ENCODE measurements at regions not wholly inside any gene's neighbourhood (a gene's known extent, or its start where the extent isn't known, plus 50 kb on each side); places are given as distances from the start of the nearest gene placed in this dataset.
"Not testable (repeated sequence)": the region's sequence is repeated elsewhere in the genome, so short reads cannot be mapped to it uniquely, and the experiment has no call there.

- DNase-seq (ENCODE audit: low spot score): no peak
- H3K27me3 ChIP-seq (ENCODE audit: control insufficient read depth in 4 of 4, insufficient read depth in 4 of 4, low read length in 3 of 4): no peaks in the 10 kb centered on the region
- 84% methylated on average over 5 of the region's 5 CpGs for WGBS
- H3K27ac ChIP-seq (ENCODE audit: low read depth in 1 of 2, low read length in 2 of 2): no peak overlapping the region
- H3K9ac ChIP-seq (ENCODE audit: low read depth in 1 of 2, low read length in 2 of 2): no peak overlapping the region
- no peaks in the 10 kb centered on the region for H3K4me1 ChIP-seq (ENCODE audit: control insufficient read depth in 4 of 4, insufficient read depth in 4 of 4, low read length in 3 of 4)
- no peaks in the 10 kb centered on the region for H3K9me3 ChIP-seq (ENCODE audit: control insufficient read depth in 4 of 4, low read length in 3 of 4)
- TF ChIP-seq GABPA (IDR thresholded peaks at IDR 0.05 in 1 of 2, conservative IDR thresholded peaks at IDR 0.05 in 1 of 2) (no peak), TAF1 (conservative IDR thresholded peaks at IDR 0.05) (no peak), NR2F2 (IDR thresholded peaks at IDR 0.05) (no peak), HNF4G (IDR thresholded peaks at IDR 0.05) (no peak), FOXA1 (IDR thresholded peaks at IDR 0.05) (no peak), HNF4A (conservative IDR thresholded peaks at IDR 0.05) (no peak), SP1 (IDR thresholded peaks at IDR 0.05) (no peak), CTCF (IDR thresholded peaks at IDR 0.05; ENCODE audit: low read depth, low read length, missing input control) (no peak)
- no peak overlapping the region for H3K4me3 ChIP-seq (ENCODE audit: low read depth in 1 of 3, low read length in 3 of 3)
- no peaks in the 10 kb centered on the region for H3K36me3 ChIP-seq (ENCODE audit: control insufficient read depth in 4 of 4, insufficient read depth in 3 of 4, low read depth in 1 of 4, low read length in 3 of 4)
These were observed 428.8 kb upstream of the EPHA7 start for GRCh38 chr6:93848031-93848742.

GRCh38 chr6:93842178-93842577 is 422.8 kb upstream of the EPHA7 start:
- H3K9me3 ChIP-seq (ENCODE audit: control insufficient read depth in 4 of 4, low read length in 3 of 4): no peaks in the 10 kb centered on the region
- H3K4me3 ChIP-seq (ENCODE audit: low read depth in 1 of 3, low read length in 3 of 3): no peak overlapping the region
- 66% methylated on average over 1 of the region's 1 CpG for WGBS
- no peak for TF ChIP-seq ATF3 (IDR thresholded peaks at IDR 0.05)
- no peak for TF ChIP-seq ZBTB33 (IDR thresholded peaks at IDR 0.05)
- no peak for TF ChIP-seq FOXA1 (IDR thresholded peaks at IDR 0.05)
- no peak for TF ChIP-seq YY1 (IDR thresholded peaks at IDR 0.05)
- no peak for TF ChIP-seq FOXA2 (IDR thresholded peaks at IDR 0.05)
- TF ChIP-seq TAF1 (conservative IDR thresholded peaks at IDR 0.05): no peak
- TF ChIP-seq CTCF (IDR thresholded peaks at IDR 0.05; ENCODE audit: low read depth, low read length, missing input control): no peak
- no peak for TF ChIP-seq SP1 (IDR thresholded peaks at IDR 0.05)
- no peak for TF ChIP-seq MAX (IDR thresholded peaks at IDR 0.05)
- H3K36me3 ChIP-seq (ENCODE audit: control insufficient read depth in 4 of 4, insufficient read depth in 3 of 4, low read depth in 1 of 4, low read length in 3 of 4): no peaks in the 10 kb centered on the region
- H3K4me1 ChIP-seq (ENCODE audit: control insufficient read depth in 4 of 4, insufficient read depth in 4 of 4, low read length in 3 of 4): no peaks in the 10 kb centered on the region
- no peaks in the 10 kb centered on the region for H3K27me3 ChIP-seq (ENCODE audit: control insufficient read depth in 4 of 4, insufficient read depth in 4 of 4, low read length in 3 of 4)
- no peak overlapping the region for H3K27ac ChIP-seq (ENCODE audit: low read depth in 1 of 2, low read length in 2 of 2)
- DNase-seq (ENCODE audit: low spot score): no peak
- H3K9ac ChIP-seq (ENCODE audit: low read depth in 1 of 2, low read length in 2 of 2): no peak overlapping the region

GRCh38 chr6:93835451-93836145 is 416.2 kb upstream of the EPHA7 start:
- H3K4me3 ChIP-seq (ENCODE audit: low read depth in 1 of 3, low read length in 3 of 3); DNase-seq (ENCODE audit: low spot score); H3K9ac ChIP-seq (ENCODE audit: low read depth in 1 of 2, low read length in 2 of 2); H3K36me3 ChIP-seq (ENCODE audit: control insufficient read depth in 4 of 4, insufficient read depth in 3 of 4, low read depth in 1 of 4, low read length in 3 of 4); H3K9me3 ChIP-seq (ENCODE audit: control insufficient read depth in 4 of 4, low read length in 3 of 4); H3K27ac ChIP-seq (ENCODE audit: low read depth in 1 of 2, low read length in 2 of 2); H3K27me3 ChIP-seq (ENCODE audit: control insufficient read depth in 4 of 4, insufficient read depth in 4 of 4, low read length in 3 of 4); H3K4me1 ChIP-seq (ENCODE audit: control insufficient read depth in 4 of 4, insufficient read depth in 4 of 4, low read length in 3 of 4): not testable (repeated sequence)
- WGBS: 71% methylated on average over 7 of the region's 8 CpGs

- not testable (repeated sequence) for DNase-seq (ENCODE audit: low spot score); H3K27ac ChIP-seq (ENCODE audit: low read depth in 1 of 2, low read length in 2 of 2); H3K9me3 ChIP-seq (ENCODE audit: control insufficient read depth in 4 of 4, low read length in 3 of 4); H3K9ac ChIP-seq (ENCODE audit: low read depth in 1 of 2, low read length in 2 of 2); H3K27me3 ChIP-seq (ENCODE audit: control insufficient read depth in 4 of 4, insufficient read depth in 4 of 4, low read length in 3 of 4); H3K36me3 ChIP-seq (ENCODE audit: control insufficient read depth in 4 of 4, insufficient read depth in 3 of 4, low read depth in 1 of 4, low read length in 3 of 4); H3K4me3 ChIP-seq (ENCODE audit: low read depth in 1 of 3, low read length in 3 of 3); H3K4me1 ChIP-seq (ENCODE audit: control insufficient read depth in 4 of 4, insufficient read depth in 4 of 4, low read length in 3 of 4)
- 66% methylated on average over 9 of the region's 9 CpGs for whole genome bisulfite sequencing
These were observed 415.7 kb upstream of the EPHA7 start for GRCh38 chr6:93835026-93835425.
